CD4-positive, alpha-beta T cell (primary cell): ENCODE measurements at regions not wholly inside any gene's neighbourhood (a gene's known extent, or its start where the extent isn't known, plus 50 kb on each side); places are given as distances from the start of the nearest gene placed in this dataset.

Experiments used
- ATAC-seq: fragments of 200-7000 bp; cut with Tn5 transposase; one replicate; pipeline ENCODE4 v1.10.0; 2022; ENCODE audit warnings: mild to moderate bottlenecking; ENCODE audit not compliant: poor library complexity
- CTCF ChIA-PET: fragments of 350-600 bp; sonication (Branson Sonifier 250); formaldehyde crosslinking; loops from one replicate; lab custom pipeline; 2021; ENCODE audit warnings: antibody characterized with exemption, inconsistent platforms; lab: Charles Lee
- POLR2A ChIA-PET: fragments of 350-600 bp; sonication (Branson Sonifier 250); formaldehyde crosslinking; loops from one replicate; lab custom pipeline; 2021; ENCODE audit warnings: antibody characterized with exemption, inconsistent platforms; lab: Charles Lee
- DNase-seq, 14 experiments: peaks; one replicate each; pipeline ENCODE4 v3.0.0-alpha.2; 2013 to 2020; ENCODE audit warnings: mixed read lengths in 2 of 14
- H3K27ac ChIP-seq, 2 donors: one replicate each; pipeline versions ENCODE4 v1.5.1 to v1.7.0; 2013; ENCODE audit warnings: low read length in 2 of 2, low read depth in 1 of 2, mild to moderate bottlenecking in 1 of 2
- H3K27me3 ChIP-seq, 2 experiments: 1 replicate in 1 of 2; 2 replicates in 1 of 2; pipeline versions ENCODE4 v1.6.1 to v1.7.0; 2013; ENCODE audit warnings: low read length in 2 of 2, control low read depth in 1 of 2, mild to moderate bottlenecking in 1 of 2, moderate library complexity in 1 of 2; ENCODE audit not compliant: insufficient read depth in 2 of 2, control insufficient read depth in 1 of 2
- H3K36me3 ChIP-seq: one replicate; pipeline ENCODE4 v1.6.1; 2013; ENCODE audit warnings: low read length, control low read depth; ENCODE audit not compliant: insufficient read depth
- H3K4me1 ChIP-seq: one replicate; pipeline ENCODE4 v1.6.1; 2013; ENCODE audit warnings: low read length, control low read depth; ENCODE audit not compliant: insufficient read depth
- H3K4me3 ChIP-seq: one replicate; pipeline ENCODE4 v1.5.1; 2013; ENCODE audit warnings: mild to moderate bottlenecking, low read length, moderate library complexity
- H3K9me3 ChIP-seq, 2 experiments: 1 replicate in 1 of 2; 2 replicates in 1 of 2; pipeline versions ENCODE4 v1.6.1 to v1.7.0; 2013; ENCODE audit warnings: low read length in 2 of 2, mild to moderate bottlenecking in 2 of 2, control low read depth in 1 of 2, moderate library complexity in 1 of 2; ENCODE audit not compliant: control insufficient read depth in 1 of 2, insufficient read depth in 1 of 2
- H3K27ac Mint-ChIP-seq: one replicate; pipeline ENCODE4 v1.8.0; 2020; ENCODE audit warnings: mixed read lengths
- H3K27me3 Mint-ChIP-seq: one replicate; pipeline ENCODE4 v1.8.0; 2021; ENCODE audit warnings: mixed read lengths
- H3K36me3 Mint-ChIP-seq: one replicate; pipeline ENCODE4 v1.8.0; 2021; ENCODE audit warnings: low read depth, mixed read lengths
- H3K4me1 Mint-ChIP-seq: one replicate; pipeline ENCODE4 v1.8.0; 2021; ENCODE audit warnings: low read depth, mixed read lengths
- H3K4me3 Mint-ChIP-seq: one replicate; pipeline ENCODE4 v1.8.0; 2020; ENCODE audit warnings: mild to moderate bottlenecking, mixed read lengths
- H3K9me3 Mint-ChIP-seq: one replicate; pipeline ENCODE4 v1.8.0; 2020; ENCODE audit warnings: mixed read lengths
- intact Hi-C, 2 experiments: fragments of 100-400 bp; cut with DNase I in 1 of 2; cut with micrococcal nuclease in 1 of 2; formaldehyde crosslinking; loops; one replicate each; pipeline versions ENCODE4 v1.15.1 to v1.9.0; 2023 to 2025; cut with DNase I, micrococcal nuclease
- TF ChIP-seq, protein P1 (sequence below): fragments of 200-600 bp; IDR thresholded peaks from one replicate; pipeline ENCODE4 v1.8.0; 2022; ENCODE audit warnings: antibody characterized with exemption, mild to moderate bottlenecking

DNA sequence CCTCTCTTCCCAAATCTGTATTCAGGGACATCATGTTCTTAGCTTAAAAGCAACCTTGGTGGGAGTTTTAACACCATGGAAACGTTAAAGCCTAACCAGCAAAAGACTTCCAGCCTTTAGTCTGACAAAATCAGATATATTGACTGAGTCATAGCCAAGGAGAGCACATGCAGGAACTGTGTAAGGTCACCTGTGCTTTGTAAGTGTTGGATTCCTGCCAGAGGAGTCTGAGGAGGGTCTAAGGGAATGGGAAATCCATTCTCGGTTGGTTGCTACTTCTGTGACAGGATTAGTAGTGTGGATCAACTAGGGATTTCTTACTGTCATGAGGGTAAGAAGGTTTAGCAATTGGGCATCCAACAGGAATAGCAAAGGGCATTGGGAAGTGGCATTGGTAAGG lies 142.0 kb upstream of the CHD1 start:
- Histone ChIP-seq H3K4me3 (no peak overlapping the region), H3K9me3 (no peaks in the 10 kb centered on the region), H3K4me1 (no peaks in the 10 kb centered on the region), H3K27me3 (no peaks in the 10 kb centered on the region), H3K27ac (no peak overlapping the region), H3K36me3 (no peaks in the 10 kb centered on the region)
- no peak overlapping the region for H3K4me3 Mint-ChIP-seq
- no peaks in the 10 kb centered on the region for H3K27me3 Mint-ChIP-seq
- no peak overlapping the region for H3K27ac Mint-ChIP-seq
- intact Hi-C loops = no loop called here
- TF ChIP-seq, protein P1, sequence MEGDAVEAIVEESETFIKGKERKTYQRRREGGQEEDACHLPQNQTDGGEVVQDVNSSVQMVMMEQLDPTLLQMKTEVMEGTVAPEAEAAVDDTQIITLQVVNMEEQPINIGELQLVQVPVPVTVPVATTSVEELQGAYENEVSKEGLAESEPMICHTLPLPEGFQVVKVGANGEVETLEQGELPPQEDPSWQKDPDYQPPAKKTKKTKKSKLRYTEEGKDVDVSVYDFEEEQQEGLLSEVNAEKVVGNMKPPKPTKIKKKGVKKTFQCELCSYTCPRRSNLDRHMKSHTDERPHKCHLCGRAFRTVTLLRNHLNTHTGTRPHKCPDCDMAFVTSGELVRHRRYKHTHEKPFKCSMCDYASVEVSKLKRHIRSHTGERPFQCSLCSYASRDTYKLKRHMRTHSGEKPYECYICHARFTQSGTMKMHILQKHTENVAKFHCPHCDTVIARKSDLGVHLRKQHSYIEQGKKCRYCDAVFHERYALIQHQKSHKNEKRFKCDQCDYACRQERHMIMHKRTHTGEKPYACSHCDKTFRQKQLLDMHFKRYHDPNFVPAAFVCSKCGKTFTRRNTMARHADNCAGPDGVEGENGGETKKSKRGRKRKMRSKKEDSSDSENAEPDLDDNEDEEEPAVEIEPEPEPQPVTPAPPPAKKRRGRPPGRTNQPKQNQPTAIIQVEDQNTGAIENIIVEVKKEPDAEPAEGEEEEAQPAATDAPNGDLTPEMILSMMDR = no peak
- peaks cover 2% of the 10 kb centered on the region for H3K9me3 Mint-ChIP-seq
- ATAC-seq (no peak), DNase-seq (no peak)
- H3K4me1 Mint-ChIP-seq = no peaks in the 10 kb centered on the region
- no peaks in the 10 kb centered on the region for H3K36me3 Mint-ChIP-seq
- CTCF ChIA-PET = no interaction called here
- POLR2A ChIA-PET = no interaction called here

DNA sequence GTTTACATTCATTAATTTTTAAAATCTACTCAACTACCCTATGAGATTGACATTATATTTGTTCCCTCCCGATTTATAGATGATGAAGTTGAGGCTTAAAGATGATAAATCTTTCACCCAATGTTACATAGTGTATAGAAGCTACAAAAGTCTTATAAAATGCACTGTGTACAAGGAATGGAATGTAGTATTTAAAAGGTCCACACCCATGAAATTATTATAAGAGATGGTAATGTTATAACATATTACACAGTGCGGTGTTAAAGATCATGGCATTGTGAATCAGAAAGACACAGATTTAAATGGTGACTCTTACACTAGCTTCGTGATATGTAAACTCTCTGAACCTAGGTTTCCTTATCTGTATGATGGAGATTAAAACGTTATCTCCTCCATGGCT lies 141.6 kb upstream of the CHD1 start:
- H3K4me3 Mint-ChIP-seq = no peak overlapping the region
- intact Hi-C loops = no loop called here
- ChIA-PET POLR2A (no interaction called here), CTCF (no interaction called here)
- H3K27me3 Mint-ChIP-seq = no peaks in the 10 kb centered on the region
- Histone ChIP-seq H3K27ac (no peak overlapping the region), H3K9me3 (no peaks in the 10 kb centered on the region), H3K27me3 (no peaks in the 10 kb centered on the region), H3K4me3 (no peak overlapping the region), H3K36me3 (no peaks in the 10 kb centered on the region), H3K4me1 (no peaks in the 10 kb centered on the region)
- no peaks in the 10 kb centered on the region for H3K4me1 Mint-ChIP-seq
- ATAC-seq = no peak
- H3K27ac Mint-ChIP-seq = no peak overlapping the region
- no peak for DNase-seq
- H3K36me3 Mint-ChIP-seq = no peaks in the 10 kb centered on the region
- TF ChIP-seq, protein P1 = no peak
- peaks cover 2% of the 10 kb centered on the region for H3K9me3 Mint-ChIP-seq

- Histone ChIP-seq H3K27me3 (no peaks in the 10 kb centered on the region), H3K4me1 (no peaks in the 10 kb centered on the region), H3K36me3 (no peaks in the 10 kb centered on the region), H3K27ac (no peak overlapping the region), H3K4me3 (no peak overlapping the region), H3K9me3 (no peaks in the 10 kb centered on the region)
- POLR2A ChIA-PET = no interaction called here
- Mint-ChIP-seq H3K4me1 (no peaks in the 10 kb centered on the region), H3K27ac (no peak overlapping the region), H3K27me3 (no peaks in the 10 kb centered on the region), H3K9me3 (peaks cover 2% of the 10 kb centered on the region), H3K4me3 (no peak overlapping the region), H3K36me3 (no peaks in the 10 kb centered on the region)
- intact Hi-C loops = loop anchor here in 1 of 2 experiments (10.0 kb wide), 2 partner anchors 284 to 1844 kb away; no protein-coding TSS in a partner anchor
- TF ChIP-seq, protein P1 = no peak
- DNase-seq = no peak
- CTCF ChIA-PET = no interaction called here
- ATAC-seq = no peak
Measured at GRCh38 chr5:99068944-99069650, 140.3 kb upstream of the CHD1 start.
